Lung (tissue), 11 donors: ENCODE measurements at regions not wholly inside any gene's neighbourhood (a gene's known extent, or its start where the extent isn't known, plus 50 kb on each side); places are given as distances from the start of the nearest gene placed in this dataset.

ENCODE experiments used
- ATAC-seq: fragments of 200-7000 bp; cut with Tn5 transposase; one replicate; pipeline ENCODE4 v1.9.1; 2020; ENCODE audit warnings: moderate number of reproducible peaks; ENCODE audit not compliant: insufficient read depth, low FRiP score
- DNase-seq, 3 donors: peaks; one replicate each; pipeline ENCODE4 v3.0.0-alpha.2; 2013 to 2017
- H3K27ac ChIP-seq, 2 donors: one replicate each; pipeline ENCODE4 v1.5.1; 2013; ENCODE audit warnings: mild to moderate bottlenecking in 2 of 2, moderate library complexity in 2 of 2, control low read depth in 1 of 2, inconsistent platforms in 1 of 2, low read depth in 1 of 2, low read length in 1 of 2
- H3K27me3 ChIP-seq, 3 donors: one replicate each; pipeline ENCODE4 v1.5.1; 2013; ENCODE audit warnings: low read length in 2 of 3; ENCODE audit not compliant: control insufficient read depth in 3 of 3, insufficient read depth in 3 of 3
- H3K36me3 ChIP-seq, 4 donors: one replicate each; pipeline ENCODE4 v1.5.1; 2013; ENCODE audit warnings: low read length in 4 of 4, mild to moderate bottlenecking in 1 of 4, moderate library complexity in 1 of 4; ENCODE audit not compliant: control insufficient read depth in 4 of 4, insufficient read depth in 4 of 4
- H3K4me1 ChIP-seq, 5 donors: one replicate each; pipeline ENCODE4 v1.5.1; 2013; ENCODE audit warnings: low read length in 5 of 5, mild to moderate bottlenecking in 2 of 5, moderate library complexity in 1 of 5; ENCODE audit not compliant: control insufficient read depth in 5 of 5, insufficient read depth in 5 of 5
- H3K4me3 ChIP-seq: one replicate; pipeline ENCODE4 v1.5.1; 2013; ENCODE audit warnings: mild to moderate bottlenecking, control low read depth, moderate library complexity
- H3K9ac ChIP-seq, 2 donors: one replicate each; pipeline ENCODE4 v1.5.1; 2013; ENCODE audit warnings: low read length in 2 of 2, control low read depth in 1 of 2; ENCODE audit not compliant: insufficient read depth in 1 of 2
- H3K9me3 ChIP-seq, 4 donors: one replicate each; pipeline ENCODE4 v1.5.1; 2013; ENCODE audit warnings: low read length in 3 of 4, mild to moderate bottlenecking in 1 of 4, moderate library complexity in 1 of 4; ENCODE audit not compliant: control insufficient read depth in 4 of 4, insufficient read depth in 3 of 4
- CTCF ChIP-seq: IDR thresholded peaks from 2 replicates; pipeline ENCODE4 v1.5.1; 2012; ENCODE audit warnings: mild to moderate bottlenecking; ENCODE audit errors: control extremely low read depth, extremely low read depth
- WGBS, 2 donors: extraction: QIAGEN DNeasy Blood & Tissue Kit; methylation state at CpG; one replicate each; pipeline ENCODE4 v1.1.7; 2013; 5-methylcytosine and 5-hydroxymethylcytosine counted together
- donor health status: control.
- donor health status: control.
- donor health status: Bipolar disorder and iron deficiency.
- donor health status: healthy.
- donor health status: DM: yes; HTN: yes; CAD: no.

GRCh38 chrX:13223868-13224567 is 95.8 kb downstream of the ATXN3L start:
- H3K9me3 ChIP-seq, result peaks cover 0 to 2% (median 0%) of the 10 kb centered on the region in 4 donors
- ATAC-seq, result peak; percentile 41
- no peak for TF ChIP-seq CTCF
- peaks cover 0 to 15% (median 14%) of the 10 kb centered on the region in 3 donors for H3K27me3 ChIP-seq
- no peak overlapping the region for H3K4me3 ChIP-seq
- peak overlapping the region in 1 of 2 donors; percentile 53 for H3K27ac ChIP-seq
- H3K9ac ChIP-seq, result no peak overlapping the region
- 55 to 69% methylated on average over 2 of the region's 2 CpGs for WGBS, 2 donors
- peaks cover 0 to 9% (median 0%) of the 10 kb centered on the region in 5 donors for H3K4me1 ChIP-seq
- DNase-seq, result peak in 2 of 3 donors; percentile 58 to 80
- no peaks in the 10 kb centered on the region for H3K36me3 ChIP-seq

- peaks cover 0 to 20% (median 16%) of the 10 kb centered on the region in 3 donors for H3K27me3 ChIP-seq
- no peak overlapping the region for H3K9ac ChIP-seq
- ATAC-seq (no peak), DNase-seq (no peak)
- no peak for TF ChIP-seq CTCF
- 35 to 66% methylated on average over 4 of the region's 4 CpGs for WGBS, 2 donors
- H3K9me3 ChIP-seq, result peaks cover 0 to 3% (median 0%) of the 10 kb centered on the region in 4 donors
- no peaks in the 10 kb centered on the region for H3K36me3 ChIP-seq
- no peak overlapping the region for H3K4me3 ChIP-seq
- no peak overlapping the region for H3K27ac ChIP-seq
- peaks cover 0 to 9% (median 0%) of the 10 kb centered on the region in 5 donors for H3K4me1 ChIP-seq
Observed at GRCh38 chrX:13220916-13221315, 98.9 kb downstream of the ATXN3L start.

- WGBS, 2 donors, result 56 to 72% methylated on average over 2 of the region's 2 CpGs
- no peak overlapping the region for H3K27ac ChIP-seq
- TF ChIP-seq CTCF, result no peak
Observed at GRCh38 chrX:13219991-13220764, 99.7 kb downstream of the ATXN3L start.

More at GRCh38 chrX:13219991-13220764, 99.7 kb downstream of the ATXN3L start:
- Histone ChIP-seq H3K9ac (no peak overlapping the region), H3K9me3 (peaks cover 0 to 3% (median 0%) of the 10 kb centered on the region in 4 donors), H3K36me3 (no peaks in the 10 kb centered on the region), H3K4me1 (peaks cover 0 to 9% (median 0%) of the 10 kb centered on the region in 5 donors), H3K27me3 (peaks cover 0 to 21% (median 16%) of the 10 kb centered on the region in 3 donors), H3K4me3 (no peak overlapping the region)
- ATAC-seq, result no peak
- peak in 2 of 3 donors; percentile 38 to 55 for DNase-seq
